HG03097 (cell line): ENCODE measurements at regions not wholly inside any gene's neighbourhood (a gene's known extent, or its start where the extent isn't known, plus 50 kb on each side); places are given as distances from the start of the nearest gene placed in this dataset.

Source experiments
- ATAC-seq: cut with Tn5 transposase; IDR thresholded peaks from one replicate; pipeline ENCODE4 v1.9.1; 2021; ENCODE audit not compliant: unreplicated experiment, low FRiP score

- ATAC-seq, result no peak
Observed at GRCh38 chr4:140316799-140317198, 56.6 kb upstream of the SCOC start.

GRCh38 chr4:140315970-140316369 lies 57.5 kb upstream of the SCOC start:
- ATAC-seq, result no peak

GRCh38 chr4:140315438-140315837 lies 58.0 kb upstream of the SCOC start:
- no peak for ATAC-seq

- ATAC-seq, result no peak
Observed at GRCh38 chr4:140315019-140315418, 58.4 kb upstream of the SCOC start.

- no peak for ATAC-seq
Observed at GRCh38 chr4:140312100-140312499, 61.3 kb upstream of the SCOC start.

- ATAC-seq, result no peak
Observed at GRCh38 chr4:140311257-140311835, 62.1 kb upstream of the SCOC start.

GRCh38 chr4:140309124-140309870 lies 64.1 kb upstream of the SCOC start:
- no peak for ATAC-seq

- ATAC-seq, result no peak
Observed at GRCh38 chr4:140308366-140309123, 64.9 kb upstream of the SCOC start.

- no peak for ATAC-seq
Observed at GRCh38 chr4:140305053-140305452, 68.4 kb upstream of the SCOC start.

- no peak for ATAC-seq
Observed at GRCh38 chr4:140304346-140304745, 69.1 kb upstream of the SCOC start.

- ATAC-seq, result no peak
Observed at GRCh38 chr4:140302151-140302859, 71.1 kb upstream of the SCOC start.

GRCh38 chr4:140300271-140300970 lies 73.0 kb upstream of the SCOC start:
- ATAC-seq, result no peak

GRCh38 chr4:140298001-140298400 lies 75.4 kb upstream of the SCOC start:
- no peak for ATAC-seq

- no peak for ATAC-seq
Observed at GRCh38 chr4:140297221-140297570, 76.2 kb upstream of the SCOC start.

GRCh38 chr4:140296335-140297220 lies 76.9 kb upstream of the SCOC start:
- no peak for ATAC-seq

- no peak for ATAC-seq
Observed at GRCh38 chr4:140293979-140294378, 79.5 kb upstream of the SCOC start.

GRCh38 chr4:140291259-140291658 lies 82.2 kb upstream of the SCOC start:
- no peak for ATAC-seq

GRCh38 chr4:140289486-140289885 lies 84.0 kb upstream of the SCOC start:
- ATAC-seq, result no peak

- no peak for ATAC-seq
Observed at GRCh38 chr4:140286456-140286855, 87.0 kb upstream of the SCOC start.

- no peak for ATAC-seq
Observed at GRCh38 chr4:140284456-140284855, 89.0 kb upstream of the SCOC start.
